IPS-15b (cell line): ENCODE measurements at regions not wholly inside any gene's neighbourhood (a gene's known extent, or its start where the extent isn't known, plus 50 kb on each side); places are given as distances from the start of the nearest gene placed in this dataset.
"Not testable (repeated sequence)": the region's sequence is repeated elsewhere in the genome, so short reads cannot be mapped to it uniquely, and the experiment has no call there.

Experiments
- H3K27me3 ChIP-seq: one replicate; pipeline ENCODE4 v1.6.1; 2013; ENCODE audit warnings: low read length; ENCODE audit not compliant: control insufficient read depth, insufficient read depth
- H3K36me3 ChIP-seq: one replicate; pipeline ENCODE4 v1.6.1; 2013; ENCODE audit warnings: low read length; ENCODE audit not compliant: control insufficient read depth, insufficient read depth
- H3K4me1 ChIP-seq: one replicate; pipeline ENCODE4 v1.6.1; 2013; ENCODE audit warnings: mild to moderate bottlenecking, low read length; ENCODE audit not compliant: control insufficient read depth, insufficient read depth
- H3K4me3 ChIP-seq: one replicate; pipeline ENCODE4 v1.5.1; 2013; ENCODE audit warnings: low read depth, low read length
- H3K9ac ChIP-seq: one replicate; pipeline ENCODE4 v1.6.1; 2013; ENCODE audit warnings: low read depth, mild to moderate bottlenecking, low read length
- H3K9me3 ChIP-seq: one replicate; pipeline ENCODE4 v1.6.1; 2013; ENCODE audit warnings: mild to moderate bottlenecking, low read length; ENCODE audit not compliant: control insufficient read depth, insufficient read depth

GRCh38 chr13:75175097-75175496 is 306.9 kb downstream of the TBC1D4 start:
- not testable (repeated sequence) for H3K4me1 ChIP-seq, H3K27me3 ChIP-seq, H3K9me3 ChIP-seq, H3K36me3 ChIP-seq, H3K9ac ChIP-seq, H3K4me3 ChIP-seq

GRCh38 chr13:75174481-75174880 is 307.5 kb downstream of the TBC1D4 start:
- no peaks in the 10 kb centered on the region for H3K4me1 ChIP-seq
- no peak overlapping the region for H3K9ac ChIP-seq
- no peaks in the 10 kb centered on the region for H3K9me3 ChIP-seq
- no peaks in the 10 kb centered on the region for H3K27me3 ChIP-seq
- no peaks in the 10 kb centered on the region for H3K36me3 ChIP-seq
- no peak overlapping the region for H3K4me3 ChIP-seq

GRCh38 chr13:75173457-75174356 is 308.3 kb downstream of the TBC1D4 start:
- Histone ChIP-seq H3K4me1 (no peaks in the 10 kb centered on the region), H3K9me3 (no peaks in the 10 kb centered on the region), H3K4me3 (no peak overlapping the region), H3K27me3 (no peaks in the 10 kb centered on the region), H3K9ac (no peak overlapping the region), H3K36me3 (no peaks in the 10 kb centered on the region)

- no peak overlapping the region for H3K4me3 ChIP-seq
- H3K9ac ChIP-seq: no peak overlapping the region
- H3K9me3 ChIP-seq: no peaks in the 10 kb centered on the region
- no peaks in the 10 kb centered on the region for H3K4me1 ChIP-seq
- no peaks in the 10 kb centered on the region for H3K27me3 ChIP-seq
- H3K36me3 ChIP-seq: no peaks in the 10 kb centered on the region
Observed at GRCh38 chr13:75170311-75170710, 311.7 kb downstream of the TBC1D4 start.

GRCh38 chr13:75165543-75166230 is 316.3 kb downstream of the TBC1D4 start:
- peaks cover 8% of the 10 kb centered on the region for H3K4me1 ChIP-seq
- no peak overlapping the region for H3K4me3 ChIP-seq
- H3K9me3 ChIP-seq: no peaks in the 10 kb centered on the region
- H3K9ac ChIP-seq: no peak overlapping the region
- H3K36me3 ChIP-seq: no peaks in the 10 kb centered on the region
- no peaks in the 10 kb centered on the region for H3K27me3 ChIP-seq

GRCh38 chr13:75161804-75162203 is 320.2 kb downstream of the TBC1D4 start:
- Histone ChIP-seq H3K27me3 (no peaks in the 10 kb centered on the region), H3K9ac (no peak overlapping the region), H3K9me3 (no peaks in the 10 kb centered on the region), H3K4me1 (peaks cover 9% of the 10 kb centered on the region), H3K4me3 (no peak overlapping the region), H3K36me3 (no peaks in the 10 kb centered on the region)

GRCh38 chr13:75160984-75161383 is 321.0 kb downstream of the TBC1D4 start:
- Histone ChIP-seq H3K4me1 (peaks cover 9% of the 10 kb centered on the region), H3K4me3 (no peak overlapping the region), H3K27me3 (no peaks in the 10 kb centered on the region), H3K9me3 (no peaks in the 10 kb centered on the region), H3K36me3 (no peaks in the 10 kb centered on the region), H3K9ac (no peak overlapping the region)

GRCh38 chr13:75154331-75154730 is 327.6 kb downstream of the TBC1D4 start:
- H3K9me3 ChIP-seq: no peaks in the 10 kb centered on the region
- H3K36me3 ChIP-seq: no peaks in the 10 kb centered on the region
- no peaks in the 10 kb centered on the region for H3K27me3 ChIP-seq
- H3K9ac ChIP-seq: no peak overlapping the region
- H3K4me3 ChIP-seq: no peak overlapping the region
- H3K4me1 ChIP-seq: no peaks in the 10 kb centered on the region

- no peak overlapping the region for H3K4me3 ChIP-seq
- H3K9ac ChIP-seq: no peak overlapping the region
- no peaks in the 10 kb centered on the region for H3K27me3 ChIP-seq
- no peaks in the 10 kb centered on the region for H3K9me3 ChIP-seq
- no peaks in the 10 kb centered on the region for H3K36me3 ChIP-seq
- no peaks in the 10 kb centered on the region for H3K4me1 ChIP-seq
Observed at GRCh38 chr13:75153834-75154233, 328.1 kb downstream of the TBC1D4 start.

GRCh38 chr13:75153386-75153785 is 328.6 kb downstream of the TBC1D4 start:
- Histone ChIP-seq H3K9me3 (no peaks in the 10 kb centered on the region), H3K27me3 (no peaks in the 10 kb centered on the region)

GRCh38 chr13:75151081-75151643 is 330.8 kb downstream of the TBC1D4 start:
- Histone ChIP-seq H3K9ac (no peak overlapping the region), H3K36me3 (no peaks in the 10 kb centered on the region), H3K9me3 (no peaks in the 10 kb centered on the region), H3K4me1 (no peaks in the 10 kb centered on the region), H3K4me3 (no peak overlapping the region), H3K27me3 (no peaks in the 10 kb centered on the region)

More at GRCh38 chr13:75153386-75153785, 328.6 kb downstream of the TBC1D4 start:
- Histone ChIP-seq H3K36me3 (no peaks in the 10 kb centered on the region), H3K4me1 (no peaks in the 10 kb centered on the region), H3K9ac (no peak overlapping the region), H3K4me3 (no peak overlapping the region)

GRCh38 chr13:75149776-75150175 is 332.2 kb downstream of the TBC1D4 start:
- no peak overlapping the region for H3K4me3 ChIP-seq
- no peaks in the 10 kb centered on the region for H3K27me3 ChIP-seq
- no peak overlapping the region for H3K9ac ChIP-seq
- H3K36me3 ChIP-seq: no peaks in the 10 kb centered on the region
- no peaks in the 10 kb centered on the region for H3K4me1 ChIP-seq
- H3K9me3 ChIP-seq: no peaks in the 10 kb centered on the region
